Liver (tissue), 8 donors: ENCODE measurements at regions not wholly inside any gene's neighbourhood (a gene's known extent, or its start where the extent isn't known, plus 50 kb on each side); places are given as distances from the start of the nearest gene placed in this dataset.

Experiments
- DNase-seq: peaks from one replicate; pipeline ENCODE4 v3.0.0-alpha.2; 2017; ENCODE audit warnings: low spot score
- H3K27ac ChIP-seq, 2 donors: one replicate each; pipeline ENCODE4 v1.7.0; 2013; ENCODE audit warnings: inconsistent platforms in 2 of 2, low read length in 2 of 2, control low read depth in 1 of 2, low read depth in 1 of 2, mild to moderate bottlenecking in 1 of 2
- H3K27me3 ChIP-seq, 4 donors: one replicate each; pipeline versions ENCODE4 v1.6.1 to v1.7.0; 2013; ENCODE audit warnings: low read length in 3 of 4, inconsistent platforms in 1 of 4, mild to moderate bottlenecking in 1 of 4, moderate library complexity in 1 of 4; ENCODE audit not compliant: control insufficient read depth in 4 of 4, insufficient read depth in 4 of 4
- H3K36me3 ChIP-seq, 4 donors: one replicate each; pipeline versions ENCODE4 v1.6.1 to v1.7.0; 2013; ENCODE audit warnings: low read length in 3 of 4, mild to moderate bottlenecking in 3 of 4, low read depth in 1 of 4, moderate library complexity in 1 of 4; ENCODE audit not compliant: control insufficient read depth in 4 of 4, insufficient read depth in 3 of 4
- H3K4me1 ChIP-seq, 4 donors: one replicate each; pipeline versions ENCODE4 v1.6.1 to v1.7.0; 2013; ENCODE audit warnings: low read length in 3 of 4, mild to moderate bottlenecking in 3 of 4, moderate library complexity in 1 of 4; ENCODE audit not compliant: control insufficient read depth in 4 of 4, insufficient read depth in 4 of 4
- H3K4me3 ChIP-seq, 3 donors: one replicate each; pipeline versions ENCODE4 v1.6.1 to v1.7.0; 2013; ENCODE audit warnings: low read length in 3 of 3, control low read depth in 1 of 3, low read depth in 1 of 3, mild to moderate bottlenecking in 1 of 3
- H3K9ac ChIP-seq, 2 donors: one replicate each; pipeline ENCODE4 v1.7.0; 2013; ENCODE audit warnings: low read length in 2 of 2, mild to moderate bottlenecking in 2 of 2, moderate library complexity in 2 of 2, control low read depth in 1 of 2, low read depth in 1 of 2
- H3K9me3 ChIP-seq, 4 donors: one replicate each; pipeline versions ENCODE4 v1.6.1 to v1.7.0; 2013; ENCODE audit warnings: low read length in 3 of 4; ENCODE audit not compliant: control insufficient read depth in 4 of 4
- ATF3 ChIP-seq: IDR thresholded peaks from 2 replicates; pipeline ENCODE4 v1.6.1; 2016; ENCODE audit warnings: antibody characterized with exemption
- CTCF ChIP-seq: fragments of 150-350 bp; IDR thresholded peaks from 2 replicates; pipeline ENCODE4 v1.5.1; 2017; ENCODE audit warnings: improper control_type of control experiment, low read depth, low read length; ENCODE audit not compliant: missing input control
- EGR1 ChIP-seq, 2 donors: IDR thresholded peaks; 2 replicates each; pipeline ENCODE4 v1.6.1; 2016 to 2018; ENCODE audit warnings: antibody characterized with exemption in 2 of 2, low read depth in 2 of 2
- FOXA1 ChIP-seq: IDR thresholded peaks from 2 replicates; pipeline ENCODE4 v1.6.1; 2016; ENCODE audit warnings: antibody characterized with exemption
- GABPA ChIP-seq, 2 donors: IDR thresholded peaks in 1 of 2; conservative IDR thresholded peaks in 1 of 2; 2 replicates each; pipeline ENCODE4 v1.6.1; 2016; ENCODE audit warnings: antibody characterized with exemption in 2 of 2, mild to moderate bottlenecking in 1 of 2, moderate library complexity in 1 of 2
- HNF4A ChIP-seq, 2 donors: conservative IDR thresholded peaks; 2 replicates each; pipeline ENCODE4 v1.6.1; 2016; ENCODE audit warnings: antibody characterized with exemption in 2 of 2, mild to moderate bottlenecking in 2 of 2
- HNF4G ChIP-seq: IDR thresholded peaks from 2 replicates; pipeline ENCODE4 v1.6.1; 2016; ENCODE audit warnings: antibody characterized with exemption
- JUND ChIP-seq, 2 donors: IDR thresholded peaks; 2 replicates each; pipeline ENCODE4 v1.6.1; 2016; ENCODE audit warnings: antibody characterized with exemption in 2 of 2
- NR2F2 ChIP-seq: IDR thresholded peaks from 2 replicates; pipeline ENCODE4 v1.6.1; 2016; ENCODE audit warnings: antibody characterized with exemption
- RAD21 ChIP-seq, 2 donors: IDR thresholded peaks; 2 replicates each; pipeline ENCODE4 v1.6.1; 2016; ENCODE audit warnings: antibody characterized with exemption in 2 of 2, mild to moderate bottlenecking in 2 of 2
- REST ChIP-seq: IDR thresholded peaks from 2 replicates; pipeline ENCODE4 v1.6.1; 2016; ENCODE audit warnings: antibody characterized with exemption, mild to moderate bottlenecking
- RXRA ChIP-seq, 2 donors: IDR thresholded peaks; 2 replicates each; pipeline ENCODE4 v1.6.1; 2017 to 2018; ENCODE audit warnings: antibody characterized with exemption in 2 of 2, mild to moderate bottlenecking in 1 of 2
- SP1 ChIP-seq: IDR thresholded peaks from 2 replicates; pipeline ENCODE4 v1.6.1; 2018; ENCODE audit warnings: antibody characterized with exemption, mild to moderate bottlenecking
- TAF1 ChIP-seq: conservative IDR thresholded peaks from 2 replicates; pipeline ENCODE4 v1.6.1; 2016; ENCODE audit warnings: antibody characterized with exemption, mild to moderate bottlenecking
- YY1 ChIP-seq: IDR thresholded peaks from 2 replicates; pipeline ENCODE4 v1.6.1; 2016; ENCODE audit warnings: antibody characterized with exemption, mild to moderate bottlenecking
- ZBTB33 ChIP-seq: IDR thresholded peaks from 2 replicates; pipeline ENCODE4 v1.6.1; 2016; ENCODE audit warnings: antibody characterized with exemption
- WGBS: extraction: QIAGEN DNeasy Blood & Tissue Kit; methylation state at CpG from one replicate; pipeline ENCODE4 v1.1.7; 2013; 5-methylcytosine and 5-hydroxymethylcytosine counted together
- TF ChIP-seq, protein P1 (sequence below): IDR thresholded peaks from 2 replicates; pipeline ENCODE4 v1.6.1; 2016; ENCODE audit warnings: antibody characterized with exemption
- donor health status: healthy.
- donor health status: healthy.
- donor health status: healthy.
- donor health status: healthy.
- donor health status: healthy.

DNA sequence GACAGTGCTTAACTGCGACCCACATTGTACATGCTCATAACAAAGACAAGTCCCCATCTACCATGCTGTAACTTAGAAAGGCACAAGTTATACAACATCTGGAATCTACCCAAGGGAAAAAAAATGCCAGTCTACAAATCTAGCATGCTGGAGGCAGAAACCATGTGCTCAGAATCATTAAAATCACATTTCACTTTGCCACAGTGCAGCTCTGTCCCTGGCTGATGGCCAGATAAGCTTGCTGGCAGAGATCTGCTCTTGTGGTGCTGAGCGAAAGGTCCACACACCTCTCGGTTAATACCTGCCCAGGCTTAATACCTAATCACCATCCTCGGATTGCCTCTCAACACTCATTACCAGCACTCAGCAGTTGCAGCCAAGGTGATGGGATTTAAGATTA is 74.1 kb upstream of the UQCRFS1 start (continued):
- no peak for TF ChIP-seq ZBTB33
- TF ChIP-seq HNF4G, result no peak
- no peak for TF ChIP-seq FOXA1
- TF ChIP-seq, protein P1, sequence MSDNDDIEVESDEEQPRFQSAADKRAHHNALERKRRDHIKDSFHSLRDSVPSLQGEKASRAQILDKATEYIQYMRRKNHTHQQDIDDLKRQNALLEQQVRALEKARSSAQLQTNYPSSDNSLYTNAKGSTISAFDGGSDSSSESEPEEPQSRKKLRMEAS, result no peak
- no peak for TF ChIP-seq YY1
- TF ChIP-seq TAF1, result no peak
- no peak for TF ChIP-seq ATF3
- no peak for TF ChIP-seq EGR1 (IDR thresholded peaks at IDR 0.05; ENCODE audit: low read depth in 2 of 2)
- TF ChIP-seq RXRA (IDR thresholded peaks at IDR 0.05), result no peak

GRCh38 chr19:29288256-29288655 is 75.3 kb upstream of the UQCRFS1 start:
- H3K36me3 ChIP-seq, result no peaks in the 10 kb centered on the region
- no peak overlapping the region for H3K4me3 ChIP-seq
- H3K27me3 ChIP-seq, result peaks cover 0 to 3% (median 0%) of the 10 kb centered on the region in 4 donors
- peaks cover 0 to 4% (median 2%) of the 10 kb centered on the region in 4 donors for H3K9me3 ChIP-seq
- no peak for TF ChIP-seq SP1
- TF ChIP-seq GABPA (IDR thresholded peaks at IDR 0.05 in 1 of 2, conservative IDR thresholded peaks at IDR 0.05 in 1 of 2), result no peak
- TF ChIP-seq YY1, result no peak
- no peak for TF ChIP-seq HNF4A (conservative IDR thresholded peaks at IDR 0.05)
- TF ChIP-seq TAF1, result no peak
- TF ChIP-seq RAD21 (IDR thresholded peaks at IDR 0.05), result no peak
- TF ChIP-seq FOXA1, result no peak
- no peak for TF ChIP-seq REST
- TF ChIP-seq, protein P1, result no peak
- TF ChIP-seq EGR1 (IDR thresholded peaks at IDR 0.05; ENCODE audit: low read depth in 2 of 2), result no peak
- no peak for TF ChIP-seq JUND (IDR thresholded peaks at IDR 0.05)
- no peak overlapping the region for H3K9ac ChIP-seq
- no peak overlapping the region for H3K27ac ChIP-seq
- no peak for DNase-seq
- 77% methylated on average over 4 of the region's 4 CpGs for WGBS
- no peaks in the 10 kb centered on the region for H3K4me1 ChIP-seq

- no peaks in the 10 kb centered on the region for H3K4me1 ChIP-seq
- H3K9me3 ChIP-seq, result no peaks in the 10 kb centered on the region
- H3K4me3 ChIP-seq, result no peak overlapping the region
- H3K9ac ChIP-seq, result no peak overlapping the region
- 82% methylated on average over 2 of the region's 2 CpGs for WGBS
- no peak for DNase-seq
- no peaks in the 10 kb centered on the region for H3K36me3 ChIP-seq
- H3K27ac ChIP-seq, result no peak overlapping the region
- H3K27me3 ChIP-seq, result no peaks in the 10 kb centered on the region
- TF ChIP-seq ZBTB33 (no peak), RAD21 (IDR thresholded peaks at IDR 0.05) (no peak), GABPA (IDR thresholded peaks at IDR 0.05 in 1 of 2, conservative IDR thresholded peaks at IDR 0.05 in 1 of 2) (no peak), HNF4G (no peak), SP1 (no peak), NR2F2 (no peak), JUND (IDR thresholded peaks at IDR 0.05) (no peak), YY1 (no peak), CTCF (no peak), ATF3 (no peak)
- TF ChIP-seq, protein P1, result no peak
Observed at GRCh38 chr19:29289020-29289419, 76.1 kb upstream of the UQCRFS1 start.
